OCI-LY1 (cell line): ENCODE measurements at regions not wholly inside any gene's neighbourhood (a gene's known extent, or its start where the extent isn't known, plus 50 kb on each side); places are given as distances from the start of the nearest gene placed in this dataset.

Source experiments
- EZH2 ChIP-seq: fragments of 200-600 bp; sonication (generic), shearing (Covaris generic); IDR thresholded peaks from 2 replicates; pipeline ENCODE4 v1.8.0; 2017; ENCODE audit warnings: borderline replicate concordance, mixed run types, mild to moderate bottlenecking, antibody characterized with exemption, low read length, moderate library complexity, mixed read lengths
- TF ChIP-seq, protein P1 (sequence below): fragments of 200-600 bp; sonication (generic), shearing (Covaris generic); IDR thresholded peaks from 2 replicates; pipeline ENCODE4 v1.5.1; 2017; ENCODE audit warnings: mild to moderate bottlenecking, antibody characterized with exemption, low read length, moderate library complexity, mixed read lengths

- TF ChIP-seq, protein P1, sequence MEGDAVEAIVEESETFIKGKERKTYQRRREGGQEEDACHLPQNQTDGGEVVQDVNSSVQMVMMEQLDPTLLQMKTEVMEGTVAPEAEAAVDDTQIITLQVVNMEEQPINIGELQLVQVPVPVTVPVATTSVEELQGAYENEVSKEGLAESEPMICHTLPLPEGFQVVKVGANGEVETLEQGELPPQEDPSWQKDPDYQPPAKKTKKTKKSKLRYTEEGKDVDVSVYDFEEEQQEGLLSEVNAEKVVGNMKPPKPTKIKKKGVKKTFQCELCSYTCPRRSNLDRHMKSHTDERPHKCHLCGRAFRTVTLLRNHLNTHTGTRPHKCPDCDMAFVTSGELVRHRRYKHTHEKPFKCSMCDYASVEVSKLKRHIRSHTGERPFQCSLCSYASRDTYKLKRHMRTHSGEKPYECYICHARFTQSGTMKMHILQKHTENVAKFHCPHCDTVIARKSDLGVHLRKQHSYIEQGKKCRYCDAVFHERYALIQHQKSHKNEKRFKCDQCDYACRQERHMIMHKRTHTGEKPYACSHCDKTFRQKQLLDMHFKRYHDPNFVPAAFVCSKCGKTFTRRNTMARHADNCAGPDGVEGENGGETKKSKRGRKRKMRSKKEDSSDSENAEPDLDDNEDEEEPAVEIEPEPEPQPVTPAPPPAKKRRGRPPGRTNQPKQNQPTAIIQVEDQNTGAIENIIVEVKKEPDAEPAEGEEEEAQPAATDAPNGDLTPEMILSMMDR, result no peak
- no peak for TF ChIP-seq EZH2
Measured at GRCh38 chr9:115636596-115636995, 517.0 kb upstream of the PAPPA start.
